Breast epithelium (tissue), 4 donors: ENCODE measurements at regions not wholly inside any gene's neighbourhood (a gene's known extent, or its start where the extent isn't known, plus 50 kb on each side); places are given as distances from the start of the nearest gene placed in this dataset.

ENCODE experiments used
- DNase-seq, 2 donors: peaks; one replicate each; pipeline ENCODE4 v3.0.0-alpha.2; 2019; ENCODE audit warnings: low spot score in 2 of 2
- H3K27ac ChIP-seq, 2 donors: fragments of 200-600 bp; sonication (generic) in 1 of 2; one replicate each; pipeline ENCODE4 v1.5.1; 2016 to 2019; ENCODE audit warnings: mild to moderate bottlenecking in 1 of 2
- H3K27me3 ChIP-seq, 2 donors: fragments of 200-600 bp; sonication (generic) in 1 of 2; one replicate each; pipeline versions ENCODE4 v1.5.1 to v1.6.0; 2017 to 2019; ENCODE audit warnings: control low read depth in 1 of 2, mild to moderate bottlenecking in 1 of 2
- H3K36me3 ChIP-seq: fragments of 200-600 bp; one replicate; pipeline ENCODE4 v1.5.1; 2019
- H3K4me1 ChIP-seq, 2 donors: fragments of 200-600 bp; sonication (generic); one replicate each; pipeline ENCODE4 v1.5.1; 2016 to 2019; ENCODE audit warnings: control low read depth in 1 of 2
- H3K4me3 ChIP-seq, 3 donors: fragments of 200-600 bp; sonication (generic); 1 replicate in 2 of 3; 2 replicates in 1 of 3; pipeline ENCODE4 v1.5.1; 2016 to 2019; ENCODE audit warnings: mild to moderate bottlenecking in 3 of 3, moderate library complexity in 2 of 3
- H3K9me3 ChIP-seq, 2 donors: fragments of 200-600 bp; sonication (generic) in 1 of 2; one replicate each; pipeline ENCODE4 v1.5.1; 2016 to 2019; ENCODE audit warnings: control low read depth in 1 of 2
- CTCF ChIP-seq, 3 donors: fragments of 450-650 bp; IDR thresholded peaks; one replicate each; pipeline ENCODE4 v1.5.1; 2016 to 2017; ENCODE audit warnings: antibody characterized with exemption in 3 of 3, mild to moderate bottlenecking in 3 of 3, moderate library complexity in 3 of 3
- POLR2A ChIP-seq: fragments of 450-650 bp; IDR thresholded peaks from one replicate; pipeline ENCODE4 v1.6.1; 2016; ENCODE audit warnings: antibody characterized with exemption, mild to moderate bottlenecking, moderate library complexity
- POLR2AphosphoS5 ChIP-seq, 3 donors: sonication (generic); formaldehyde crosslinking; IDR thresholded peaks; one replicate each; pipeline ENCODE4 v1.6.1; 2017; ENCODE audit warnings: antibody characterized with exemption in 3 of 3
- intact Hi-C: fragments of 100-400 bp; cut with DNase I; formaldehyde crosslinking; loops from one replicate; pipeline ENCODE4 v1.15.1; 2023; ENCODE audit warnings: low total_unique reads

- Histone ChIP-seq H3K36me3 (no peaks in the 10 kb centered on the region), H3K4me3 (no peak overlapping the region), H3K9me3 (no peaks in the 10 kb centered on the region), H3K4me1 (no peaks in the 10 kb centered on the region), H3K27me3 (no peaks in the 10 kb centered on the region), H3K27ac (no peak overlapping the region)
- no peak for DNase-seq
- TF ChIP-seq POLR2A, result no peak
- no peak for TF ChIP-seq POLR2AphosphoS5 (IDR thresholded peaks at IDR 0.05)
- no peak for TF ChIP-seq CTCF (IDR thresholded peaks at IDR 0.05)
- intact Hi-C loops, result no loop called here
Measured at GRCh38 chr3:106229495-106230278, 360.9 kb upstream of the CBLB start.

- H3K36me3 ChIP-seq, result no peaks in the 10 kb centered on the region
- H3K9me3 ChIP-seq, result peaks cover 0 to 2% of the 10 kb centered on the region in 2 donors
- DNase-seq, result no peak
- no peak overlapping the region for H3K4me3 ChIP-seq
- intact Hi-C loops, result no loop called here
- no peaks in the 10 kb centered on the region for H3K27me3 ChIP-seq
- no peak for TF ChIP-seq CTCF (IDR thresholded peaks at IDR 0.05)
- no peak for TF ChIP-seq POLR2A
- TF ChIP-seq POLR2AphosphoS5 (IDR thresholded peaks at IDR 0.05), result no peak
- H3K4me1 ChIP-seq, result no peaks in the 10 kb centered on the region
- H3K27ac ChIP-seq, result no peak overlapping the region
Measured at GRCh38 chr3:106231086-106231485, 362.3 kb upstream of the CBLB start.

GRCh38 chr3:106232956-106233355 is 364.1 kb upstream of the CBLB start:
- no peak for DNase-seq
- H3K36me3 ChIP-seq, result no peaks in the 10 kb centered on the region
- no peaks in the 10 kb centered on the region for H3K4me1 ChIP-seq
- no peak overlapping the region for H3K4me3 ChIP-seq
- TF ChIP-seq POLR2AphosphoS5 (IDR thresholded peaks at IDR 0.05) (no peak), POLR2A (no peak), CTCF (IDR thresholded peaks at IDR 0.05) (no peak)
- H3K27me3 ChIP-seq, result no peaks in the 10 kb centered on the region
- no peak overlapping the region for H3K27ac ChIP-seq
- intact Hi-C loops, result no loop called here
- peaks cover 5 to 9% of the 10 kb centered on the region in 2 donors for H3K9me3 ChIP-seq

GRCh38 chr3:106239195-106239697 is 370.4 kb upstream of the CBLB start:
- TF ChIP-seq POLR2AphosphoS5 (IDR thresholded peaks at IDR 0.05) (no peak), POLR2A (no peak), CTCF (IDR thresholded peaks at IDR 0.05) (no peak)
- Histone ChIP-seq H3K27me3 (no peaks in the 10 kb centered on the region), H3K9me3 (peaks cover 5 to 9% of the 10 kb centered on the region in 2 donors), H3K4me1 (no peaks in the 10 kb centered on the region), H3K27ac (no peak overlapping the region), H3K36me3 (no peaks in the 10 kb centered on the region), H3K4me3 (no peak overlapping the region)
- intact Hi-C loops, result no loop called here
- no peak for DNase-seq

GRCh38 chr3:106241593-106241992 is 372.8 kb upstream of the CBLB start:
- H3K4me1 ChIP-seq, result no peaks in the 10 kb centered on the region
- no peak for DNase-seq
- no peak overlapping the region for H3K27ac ChIP-seq
- no peaks in the 10 kb centered on the region for H3K27me3 ChIP-seq
- no peak overlapping the region for H3K4me3 ChIP-seq
- no peaks in the 10 kb centered on the region for H3K36me3 ChIP-seq
- TF ChIP-seq POLR2AphosphoS5 (IDR thresholded peaks at IDR 0.05), result no peak
- TF ChIP-seq POLR2A, result no peak
- no peak for TF ChIP-seq CTCF (IDR thresholded peaks at IDR 0.05)
- intact Hi-C loops, result no loop called here
- H3K9me3 ChIP-seq, result peaks cover 2 to 4% of the 10 kb centered on the region in 2 donors
